Rectal smooth muscle tissue (tissue), 1 donor: ENCODE measurements at regions not wholly inside any gene's neighbourhood (a gene's known extent, or its start where the extent isn't known, plus 50 kb on each side); places are given as distances from the start of the nearest gene placed in this dataset.

Source experiments
- H3K27ac ChIP-seq: one replicate; pipeline ENCODE4 v1.7.0; 2013; ENCODE audit warnings: low read depth, low read length, inconsistent platforms
- H3K27me3 ChIP-seq: one replicate; pipeline ENCODE4 v1.7.0; 2013; ENCODE audit warnings: low read length; ENCODE audit not compliant: control insufficient read depth, insufficient read depth
- H3K36me3 ChIP-seq: one replicate; pipeline ENCODE4 v1.7.0; 2013; ENCODE audit warnings: low read length; ENCODE audit not compliant: control insufficient read depth, insufficient read depth
- H3K4me1 ChIP-seq: one replicate; pipeline ENCODE4 v1.7.0; 2013; ENCODE audit warnings: low read length; ENCODE audit not compliant: control insufficient read depth, insufficient read depth
- H3K4me3 ChIP-seq: one replicate; pipeline ENCODE4 v1.7.0; 2013; ENCODE audit warnings: low read length
- H3K9ac ChIP-seq: one replicate; pipeline ENCODE4 v1.7.0; 2013; ENCODE audit warnings: low read length

DNA sequence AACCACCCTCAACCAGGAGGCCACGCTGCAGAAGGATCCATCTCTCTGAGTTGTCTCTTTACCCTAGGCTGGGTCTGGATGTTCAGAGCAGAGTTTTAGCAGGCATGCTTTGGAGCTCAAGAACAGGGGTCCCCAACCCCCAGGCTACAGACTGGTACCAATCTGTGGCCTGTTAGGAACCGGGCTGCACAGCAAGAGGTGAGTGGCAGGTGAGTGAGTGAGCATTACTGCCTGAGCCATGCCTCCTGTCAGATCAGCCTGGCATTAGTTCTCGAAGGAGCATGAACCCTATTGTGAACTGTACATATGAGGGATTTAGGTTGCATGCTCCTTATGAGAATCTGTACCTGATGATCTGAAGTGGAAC is 172.5 kb downstream of the UXS1 start:
- H3K27ac ChIP-seq, result no peak overlapping the region
- no peak overlapping the region for H3K4me3 ChIP-seq
- H3K4me1 ChIP-seq, result peaks cover 11% of the 10 kb centered on the region
- no peak overlapping the region for H3K9ac ChIP-seq
- no peaks in the 10 kb centered on the region for H3K36me3 ChIP-seq
- H3K27me3 ChIP-seq, result no peaks in the 10 kb centered on the region

DNA sequence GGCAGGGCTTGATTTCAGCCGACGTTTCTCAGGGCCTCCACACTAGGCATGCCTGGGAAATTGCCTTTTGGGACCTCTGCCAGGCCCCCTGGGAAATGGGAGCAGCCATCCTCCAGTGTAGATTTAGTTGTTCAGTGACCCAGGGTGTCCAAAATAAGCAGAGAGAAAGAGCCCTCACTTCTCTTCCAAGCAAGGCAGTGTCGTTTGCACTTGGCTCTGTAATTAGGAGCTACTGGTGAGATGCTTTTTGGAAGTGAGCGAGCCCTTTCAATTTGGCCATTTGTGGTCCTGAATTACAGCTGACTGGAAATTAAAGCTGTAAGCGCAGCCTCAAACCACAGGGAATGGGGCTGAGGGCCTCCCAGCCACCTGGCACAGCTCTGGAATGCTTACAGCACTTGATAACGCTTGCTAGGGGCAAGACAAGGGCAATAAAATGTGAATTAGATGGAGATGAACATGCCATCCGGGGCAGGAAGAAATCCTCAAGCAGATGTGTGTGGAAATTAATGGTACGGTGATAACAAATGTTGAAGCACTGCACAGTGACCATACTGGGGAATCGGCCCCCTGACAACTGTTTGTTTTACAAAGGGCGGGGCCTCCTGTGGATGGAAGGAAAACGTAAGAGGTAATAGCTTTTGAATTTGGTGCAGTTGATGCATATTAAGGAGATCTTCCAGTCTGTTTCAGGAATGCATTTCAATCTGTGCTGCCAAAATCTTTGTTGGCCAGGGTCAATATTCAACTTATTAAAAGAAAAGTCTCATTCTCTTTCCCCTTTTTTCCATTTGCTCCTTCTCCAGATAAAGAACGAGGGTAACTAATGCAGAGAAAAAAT is 173.1 kb downstream of the UXS1 start:
- H3K27ac ChIP-seq, result peak overlapping the region; percentile 70
- H3K9ac ChIP-seq, result no peak overlapping the region
- no peak overlapping the region for H3K4me3 ChIP-seq

DNA sequence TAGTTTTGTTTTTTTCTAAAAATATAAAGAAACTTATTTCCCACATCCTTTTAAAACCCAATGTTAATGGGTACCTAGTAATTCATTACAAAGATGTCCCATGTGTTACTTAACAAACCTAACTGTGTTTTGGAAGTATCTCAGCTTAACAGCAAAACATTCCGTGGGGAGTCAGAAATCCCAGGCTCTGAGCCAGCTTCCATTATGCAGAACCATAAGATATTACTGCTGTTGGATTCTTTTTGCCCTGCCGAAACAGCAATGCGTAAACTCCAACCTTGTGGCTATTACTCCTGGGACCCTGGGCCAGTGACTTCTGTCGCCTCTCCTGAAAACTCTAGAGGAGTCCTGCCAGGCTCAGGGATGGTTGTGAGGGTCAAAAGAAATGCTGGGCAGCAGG is 174.1 kb downstream of the UXS1 start:
- no peaks in the 10 kb centered on the region for H3K27me3 ChIP-seq

More for the DNA sequence above, 173.1 kb downstream of the UXS1 start:
- no peaks in the 10 kb centered on the region for H3K36me3 ChIP-seq
- H3K27me3 ChIP-seq, result no peaks in the 10 kb centered on the region
- peaks cover 11% of the 10 kb centered on the region for H3K4me1 ChIP-seq

DNA sequence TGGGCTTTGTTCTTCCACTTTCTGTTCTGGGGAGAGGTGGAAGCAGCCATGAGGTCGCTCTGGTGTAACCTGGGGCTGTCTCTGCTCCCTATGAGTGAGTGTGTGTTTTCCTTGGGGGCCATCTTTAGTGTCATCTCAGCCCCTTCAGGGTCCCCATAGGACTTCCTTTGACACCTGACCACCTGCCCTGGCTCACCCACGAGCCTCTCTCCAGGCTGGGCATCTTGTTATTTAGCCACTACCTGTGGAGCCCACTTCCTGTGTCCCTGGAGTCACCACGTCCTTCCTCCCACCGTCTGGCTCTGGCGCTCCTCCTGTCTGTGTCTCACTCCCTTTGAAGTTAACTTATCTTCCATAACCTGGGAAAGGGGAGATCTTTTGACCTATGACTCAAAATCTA is 176.0 kb downstream of the UXS1 start:
- Histone ChIP-seq H3K27ac (no peak overlapping the region), H3K9ac (no peak overlapping the region), H3K36me3 (no peaks in the 10 kb centered on the region), H3K27me3 (no peaks in the 10 kb centered on the region), H3K4me3 (no peak overlapping the region), H3K4me1 (peaks cover 11% of the 10 kb centered on the region)

More for the DNA sequence above, 174.1 kb downstream of the UXS1 start:
- Histone ChIP-seq H3K4me1 (peaks cover 11% of the 10 kb centered on the region), H3K9ac (no peak overlapping the region), H3K4me3 (no peak overlapping the region), H3K36me3 (no peaks in the 10 kb centered on the region), H3K27ac (peak overlapping the region; percentile 2)

DNA sequence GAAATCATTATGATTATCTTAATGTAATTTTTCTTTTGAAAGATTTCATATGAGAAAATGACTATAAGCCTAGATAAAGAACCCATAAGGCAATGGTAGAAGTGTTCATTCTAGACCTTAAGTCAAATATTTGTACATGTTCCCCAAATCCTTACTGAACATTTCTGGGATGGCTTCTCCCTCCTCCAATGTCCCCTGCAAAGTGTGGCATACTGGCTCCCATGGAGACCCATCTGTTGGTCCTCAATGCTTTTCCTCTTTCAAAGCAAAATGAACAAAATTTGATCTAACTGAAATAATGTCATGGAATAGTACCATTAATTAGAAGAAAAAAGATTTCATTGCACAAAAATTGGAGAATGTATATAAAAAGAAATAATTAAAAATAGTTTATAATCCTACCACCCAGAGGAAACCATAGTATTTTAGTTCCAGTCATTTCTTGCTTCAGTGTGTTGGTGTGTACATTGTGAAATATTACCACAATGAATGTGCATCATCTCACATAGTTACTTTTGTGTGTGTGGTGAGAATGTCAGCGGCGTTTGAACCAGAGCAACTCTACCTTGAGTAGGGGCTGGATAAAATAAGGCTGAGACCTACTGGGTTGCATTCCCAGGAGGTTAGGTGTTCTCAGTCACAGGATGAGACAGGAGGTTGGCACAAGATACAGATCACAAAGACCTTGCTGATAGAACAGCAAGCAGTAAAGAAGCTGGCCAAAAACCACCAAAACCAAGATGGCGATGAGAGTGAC is 181.3 kb downstream of the UXS1 start:
- Histone ChIP-seq H3K9ac (no peak overlapping the region), H3K36me3 (no peaks in the 10 kb centered on the region)

DNA sequence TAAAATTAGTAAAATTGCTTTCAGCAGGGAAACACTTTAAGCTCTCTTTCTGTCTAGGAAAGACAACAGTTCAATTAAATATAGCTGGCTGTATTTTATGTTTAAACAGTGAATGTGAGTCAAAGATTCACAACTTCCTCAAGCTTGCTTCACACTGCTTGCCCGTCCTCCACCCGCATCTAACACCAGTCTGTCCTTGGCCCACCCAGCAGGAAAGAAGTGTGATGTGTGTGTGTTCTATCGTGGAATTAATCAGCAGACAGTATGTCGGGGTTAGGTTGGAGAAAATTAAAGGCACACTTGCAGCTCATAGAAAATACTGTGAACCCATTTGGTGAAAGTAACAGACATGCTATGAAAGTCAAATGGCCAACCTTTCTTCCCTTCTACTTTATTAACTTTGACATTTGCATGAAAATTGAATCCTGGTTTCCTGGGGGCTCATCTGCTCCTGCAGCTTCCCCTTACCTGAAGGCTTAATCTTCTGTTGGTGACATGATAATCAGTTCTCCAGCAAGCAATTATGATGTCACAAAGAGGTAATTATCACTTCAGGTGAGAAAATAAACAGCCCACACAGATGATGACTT is 182.0 kb downstream of the UXS1 start:
- no peak overlapping the region for H3K27ac ChIP-seq
- H3K4me3 ChIP-seq, result no peak overlapping the region
- no peaks in the 10 kb centered on the region for H3K27me3 ChIP-seq
- no peaks in the 10 kb centered on the region for H3K4me1 ChIP-seq
- no peaks in the 10 kb centered on the region for H3K36me3 ChIP-seq
- H3K9ac ChIP-seq, result no peak overlapping the region

More for the DNA sequence above, 181.3 kb downstream of the UXS1 start:
- no peak overlapping the region for H3K4me3 ChIP-seq
- no peak overlapping the region for H3K27ac ChIP-seq
- H3K4me1 ChIP-seq, result no peaks in the 10 kb centered on the region
- H3K27me3 ChIP-seq, result no peaks in the 10 kb centered on the region

DNA sequence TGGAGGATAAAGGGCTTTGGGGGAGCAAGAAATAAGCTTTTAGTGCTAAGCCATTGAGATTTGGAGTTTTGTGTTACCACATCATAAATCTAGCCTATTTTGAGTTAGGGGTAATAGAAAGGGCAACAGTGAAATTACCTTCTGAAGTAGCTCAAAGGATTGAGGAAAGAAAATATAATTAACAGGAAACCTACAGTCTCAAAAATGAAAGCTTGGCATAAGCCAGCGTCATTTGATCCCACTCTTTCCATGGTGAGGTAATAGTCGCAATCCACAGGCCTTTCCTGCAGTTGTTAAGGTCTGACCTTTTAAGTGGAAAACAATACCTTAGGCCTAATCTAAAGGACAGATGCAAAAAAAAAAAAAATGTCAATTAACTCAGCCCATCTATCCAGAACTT is 182.7 kb downstream of the UXS1 start:
- H3K36me3 ChIP-seq, result no peaks in the 10 kb centered on the region
- no peak overlapping the region for H3K9ac ChIP-seq
- no peaks in the 10 kb centered on the region for H3K4me1 ChIP-seq
- no peak overlapping the region for H3K4me3 ChIP-seq
- no peaks in the 10 kb centered on the region for H3K27me3 ChIP-seq
- no peak overlapping the region for H3K27ac ChIP-seq

DNA sequence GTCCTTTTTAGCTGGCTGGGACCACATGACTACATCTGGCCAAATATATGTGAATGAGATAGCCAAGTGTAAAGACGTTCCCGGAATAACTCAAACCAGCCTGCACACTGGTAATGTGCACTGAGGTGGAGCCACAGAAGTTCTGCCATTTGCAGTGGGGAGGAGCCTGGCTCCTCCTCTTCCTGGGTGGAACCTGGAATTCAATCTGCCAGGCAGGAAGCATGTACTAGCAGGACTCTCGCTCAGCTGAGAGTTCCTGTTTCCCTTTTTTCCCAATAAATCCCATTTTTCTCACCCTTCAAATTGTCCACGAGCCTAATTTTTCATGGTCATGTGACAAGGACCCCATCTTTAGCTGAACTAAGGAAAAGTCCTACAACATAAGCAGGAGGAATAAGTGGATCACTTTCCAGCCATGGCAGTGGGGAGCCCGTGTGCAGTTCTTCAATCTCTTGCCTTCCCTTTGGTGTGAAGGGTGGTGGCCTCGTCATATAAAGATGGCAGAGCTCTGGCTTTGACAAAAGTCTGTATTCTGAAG is 183.2 kb downstream of the UXS1 start:
- Histone ChIP-seq H3K4me1 (no peaks in the 10 kb centered on the region), H3K4me3 (no peak overlapping the region), H3K27ac (no peak overlapping the region), H3K9ac (no peak overlapping the region), H3K36me3 (no peaks in the 10 kb centered on the region), H3K27me3 (no peaks in the 10 kb centered on the region)

DNA sequence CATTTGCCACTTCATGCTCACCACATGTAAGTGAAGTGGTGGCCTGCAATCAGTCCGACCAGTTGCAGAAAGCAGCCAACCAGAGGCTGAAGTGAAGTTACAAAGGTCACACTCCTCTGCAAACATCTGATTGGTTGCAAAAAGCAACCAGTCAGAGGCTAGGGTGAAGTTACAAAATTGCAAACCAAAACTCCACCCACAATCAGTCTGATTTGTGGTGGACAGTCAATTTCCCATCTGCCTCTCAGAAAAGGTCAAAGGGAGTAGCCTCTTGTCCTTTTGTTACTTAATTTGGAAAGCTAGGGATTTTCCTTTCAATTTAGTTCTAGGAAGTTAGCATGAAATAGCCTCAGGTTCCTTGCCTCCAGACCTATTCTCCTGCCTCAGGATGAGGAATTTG is 185.0 kb downstream of the UXS1 start:
- H3K27ac ChIP-seq, result no peak overlapping the region
- H3K9ac ChIP-seq, result no peak overlapping the region
- no peaks in the 10 kb centered on the region for H3K4me1 ChIP-seq
- H3K36me3 ChIP-seq, result no peaks in the 10 kb centered on the region
- H3K27me3 ChIP-seq, result no peaks in the 10 kb centered on the region
- H3K4me3 ChIP-seq, result no peak overlapping the region

DNA sequence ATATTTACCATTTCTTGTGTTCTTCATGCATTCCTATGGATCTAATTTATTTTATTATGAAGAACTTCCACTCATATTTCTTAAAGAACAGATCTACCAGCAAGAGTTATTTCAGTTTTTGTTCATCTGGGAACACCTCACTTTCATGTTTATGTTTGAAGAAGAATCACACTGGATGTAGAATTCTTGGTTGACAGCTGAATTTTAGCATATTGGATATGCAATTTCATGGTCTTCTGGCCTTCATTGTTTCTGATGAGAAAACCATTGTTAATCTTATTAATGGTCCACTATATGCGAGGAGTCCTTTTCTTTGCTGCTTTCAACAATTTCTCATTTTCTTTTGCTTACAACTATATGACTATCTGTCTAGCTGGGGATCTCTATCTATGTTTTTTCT is 189.2 kb downstream of the UXS1 start:
- Histone ChIP-seq H3K4me1 (no peaks in the 10 kb centered on the region), H3K27ac (no peak overlapping the region), H3K36me3 (no peaks in the 10 kb centered on the region), H3K4me3 (no peak overlapping the region), H3K27me3 (no peaks in the 10 kb centered on the region), H3K9ac (no peak overlapping the region)

DNA sequence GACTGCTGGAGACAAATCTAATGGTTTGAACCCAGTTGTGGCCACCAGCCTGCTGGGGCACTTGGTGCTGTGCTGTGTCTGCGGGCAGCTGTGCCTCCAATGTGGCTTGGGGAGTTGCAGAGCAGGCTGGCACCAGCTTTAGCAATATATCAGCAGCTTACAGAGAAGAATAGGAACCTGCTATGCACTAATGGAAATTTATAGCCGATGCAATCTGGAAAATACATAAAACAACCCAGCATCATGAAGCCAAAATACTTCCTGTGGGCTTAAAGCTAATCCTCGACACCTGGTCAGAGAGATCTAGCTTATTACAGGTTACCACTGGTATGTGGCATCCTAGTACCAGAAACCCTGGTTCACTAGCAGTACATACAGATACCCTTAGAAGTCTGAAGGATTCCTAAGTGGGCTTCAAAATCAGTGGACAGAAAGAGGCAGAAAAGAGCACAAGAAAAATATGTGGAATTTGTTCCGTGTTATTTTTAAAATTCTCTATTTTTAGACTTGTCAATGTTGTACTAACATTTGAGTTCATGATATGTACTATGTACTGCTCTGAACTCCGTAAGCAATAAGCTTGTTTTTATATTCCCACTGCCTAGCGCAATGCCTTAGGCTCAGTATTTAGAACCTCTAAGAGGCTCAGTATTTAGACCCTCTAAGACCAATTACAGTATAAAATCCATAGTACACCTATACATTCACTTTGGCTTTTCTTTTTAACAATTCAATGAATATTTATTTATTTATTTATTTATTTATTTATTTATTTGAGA is 194.7 kb downstream of the UXS1 start:
- Histone ChIP-seq H3K4me1 (no peaks in the 10 kb centered on the region), H3K4me3 (no peak overlapping the region), H3K36me3 (no peaks in the 10 kb centered on the region), H3K27ac (no peak overlapping the region), H3K27me3 (no peaks in the 10 kb centered on the region), H3K9ac (no peak overlapping the region)

DNA sequence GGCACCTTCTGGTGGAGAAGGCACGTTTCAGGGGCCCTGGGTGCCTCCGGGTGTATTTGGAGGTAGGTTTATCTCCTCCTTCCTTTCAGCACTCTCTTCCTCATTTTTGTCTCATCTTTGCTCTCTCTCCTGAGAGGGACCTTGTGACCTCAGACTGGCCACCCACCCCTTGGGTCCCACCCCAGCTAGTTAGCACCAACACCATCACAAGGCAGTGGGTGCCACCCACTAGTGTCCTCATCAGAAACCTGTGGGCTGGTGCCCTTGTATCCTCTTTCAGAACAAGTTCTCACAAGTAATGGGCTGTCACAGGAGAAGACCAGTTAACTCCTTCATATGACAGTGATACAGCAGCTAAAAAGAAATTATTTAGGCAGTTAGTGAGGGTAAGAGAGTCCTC is 196.4 kb downstream of the UXS1 start:
- no peak overlapping the region for H3K4me3 ChIP-seq
- H3K27ac ChIP-seq, result no peak overlapping the region
- no peaks in the 10 kb centered on the region for H3K27me3 ChIP-seq
- no peaks in the 10 kb centered on the region for H3K36me3 ChIP-seq
- H3K9ac ChIP-seq, result no peak overlapping the region
- H3K4me1 ChIP-seq, result no peaks in the 10 kb centered on the region
